IPS DF 6.9 (cell line): ENCODE measurements at regions not wholly inside any gene's neighbourhood (a gene's known extent, or its start where the extent isn't known, plus 50 kb on each side); places are given as distances from the start of the nearest gene placed in this dataset.
"Not testable (repeated sequence)": the region's sequence is repeated elsewhere in the genome, so short reads cannot be mapped to it uniquely, and the experiment has no call there.

Experiments
- DNase-seq: peaks from one replicate; pipeline ENCODE4 v3.0.0-alpha.2; 2013; ENCODE audit warnings: low read depth, low spot score
- H3K27ac ChIP-seq: one replicate; pipeline ENCODE4 v1.5.1; 2013; ENCODE audit warnings: low read length, control low read depth
- H3K27me3 ChIP-seq: 2 replicates; pipeline ENCODE4 v1.6.1; 2013; ENCODE audit warnings: mild to moderate bottlenecking, low read length; ENCODE audit not compliant: control insufficient read depth, insufficient read depth
- H3K36me3 ChIP-seq: 2 replicates; pipeline ENCODE4 v1.6.1; 2013; ENCODE audit warnings: low read length; ENCODE audit not compliant: control insufficient read depth, insufficient read depth
- H3K4me1 ChIP-seq: 2 replicates; pipeline ENCODE4 v1.6.1; 2013; ENCODE audit warnings: low read length; ENCODE audit not compliant: control insufficient read depth, insufficient read depth
- H3K4me3 ChIP-seq: 2 replicates; pipeline ENCODE4 v1.5.1; 2013; ENCODE audit warnings: mild to moderate bottlenecking, low read length
- H3K9me3 ChIP-seq: 2 replicates; pipeline ENCODE4 v1.6.1; 2013; ENCODE audit warnings: low read length, inconsistent platforms; ENCODE audit not compliant: control insufficient read depth, insufficient read depth
- WGBS: extraction: QIAGEN DNeasy Blood & Tissue Kit; methylation state at CpG from one replicate; pipeline ENCODE4 v1.1.7; 2013; ENCODE audit warnings: mixed read lengths, missing lambda C conversion rate; ENCODE audit not compliant: insufficient read length, insufficient coverage; 5-methylcytosine and 5-hydroxymethylcytosine counted together

GRCh38 chr12:54799966-54800365, 54.4 kb upstream of the MUCL1 start:
- DNase-seq, H3K27ac ChIP-seq, H3K4me1 ChIP-seq, H3K4me3 ChIP-seq, H3K27me3 ChIP-seq, H3K36me3 ChIP-seq, H3K9me3 ChIP-seq: not testable (repeated sequence)
- WGBS, result no CpG with 5 or more reads among the region's 3 CpGs

- WGBS, result no CpG with 5 or more reads among the region's 1 CpG
- Histone ChIP-seq H3K9me3 (no peaks in the 10 kb centered on the region), H3K27me3 (no peaks in the 10 kb centered on the region; the same call in 1 of the 2 replicates), H3K4me1 (no peaks in the 10 kb centered on the region), H3K4me3 (no peak overlapping the region), H3K27ac (no peak overlapping the region), H3K36me3 (no peaks in the 10 kb centered on the region)
- DNase-seq, result no peak
These were observed 55.7 kb upstream of the MUCL1 start for GRCh38 chr12:54798651-54799050.

GRCh38 chr12:54796991-54797390, 57.3 kb upstream of the MUCL1 start:
- no peak overlapping the region for H3K4me3 ChIP-seq
- H3K27ac ChIP-seq, result no peak overlapping the region
- no peak for DNase-seq
- H3K36me3 ChIP-seq, result no peaks in the 10 kb centered on the region
- H3K27me3 ChIP-seq, result no peaks in the 10 kb centered on the region; the same call in 1 of the 2 replicates
- no peaks in the 10 kb centered on the region for H3K9me3 ChIP-seq
- no CpG with 5 or more reads among the region's 2 CpGs for WGBS
- no peaks in the 10 kb centered on the region for H3K4me1 ChIP-seq

GRCh38 chr12:54795644-54796043, 58.7 kb upstream of the MUCL1 start:
- no peaks in the 10 kb centered on the region for H3K9me3 ChIP-seq
- H3K27me3 ChIP-seq, result no peaks in the 10 kb centered on the region; the same call in 1 of the 2 replicates
- DNase-seq, result no peak
- no CpG with 5 or more reads among the region's 6 CpGs for WGBS
- H3K4me1 ChIP-seq, result no peaks in the 10 kb centered on the region
- H3K4me3 ChIP-seq, result no peak overlapping the region
- no peak overlapping the region for H3K27ac ChIP-seq
- no peaks in the 10 kb centered on the region for H3K36me3 ChIP-seq

GRCh38 chr12:54786081-54786480, 68.2 kb upstream of the MUCL1 start:
- H3K9me3 ChIP-seq, result no peaks in the 10 kb centered on the region
- no CpG with 5 or more reads among the region's 5 CpGs for WGBS
- no peaks in the 10 kb centered on the region for H3K36me3 ChIP-seq

GRCh38 chr12:54784115-54784514, 70.2 kb upstream of the MUCL1 start:
- Histone ChIP-seq H3K9me3 (no peaks in the 10 kb centered on the region), H3K27me3 (no peaks in the 10 kb centered on the region), H3K4me3 (no peak overlapping the region), H3K4me1 (no peaks in the 10 kb centered on the region), H3K27ac (no peak overlapping the region), H3K36me3 (no peaks in the 10 kb centered on the region)
- DNase-seq, result no peak

More at GRCh38 chr12:54786081-54786480, 68.2 kb upstream of the MUCL1 start:
- DNase-seq, result no peak
- no peaks in the 10 kb centered on the region for H3K4me1 ChIP-seq
- no peaks in the 10 kb centered on the region for H3K27me3 ChIP-seq
- H3K27ac ChIP-seq, result no peak overlapping the region
- no peak overlapping the region for H3K4me3 ChIP-seq

GRCh38 chr12:54777031-54777430, 77.3 kb upstream of the MUCL1 start:
- no CpG with 5 or more reads among the region's 1 CpG for WGBS

GRCh38 chr12:54773593-54773992, 80.7 kb upstream of the MUCL1 start:
- WGBS, result no CpG with 5 or more reads among the region's 1 CpG
- H3K9me3 ChIP-seq, result no peaks in the 10 kb centered on the region
- no peak overlapping the region for H3K27ac ChIP-seq
- no peak overlapping the region for H3K4me3 ChIP-seq
- H3K4me1 ChIP-seq, result no peaks in the 10 kb centered on the region
- no peaks in the 10 kb centered on the region for H3K27me3 ChIP-seq
- no peak for DNase-seq
- H3K36me3 ChIP-seq, result no peaks in the 10 kb centered on the region

More at GRCh38 chr12:54777031-54777430, 77.3 kb upstream of the MUCL1 start:
- not testable (repeated sequence) for H3K4me1 ChIP-seq, H3K36me3 ChIP-seq, DNase-seq, H3K9me3 ChIP-seq, H3K4me3 ChIP-seq, H3K27me3 ChIP-seq, H3K27ac ChIP-seq

GRCh38 chr12:54765652-54766051, 88.7 kb upstream of the MUCL1 start:
- no peak overlapping the region for H3K27ac ChIP-seq
- no peaks in the 10 kb centered on the region for H3K9me3 ChIP-seq
- DNase-seq, result no peak
- H3K4me3 ChIP-seq, result no peak overlapping the region
- no peaks in the 10 kb centered on the region for H3K27me3 ChIP-seq
- WGBS, result no CpG with 5 or more reads among the region's 1 CpG
- H3K4me1 ChIP-seq, result no peaks in the 10 kb centered on the region
- H3K36me3 ChIP-seq, result no peaks in the 10 kb centered on the region

- no CpG with 5 or more reads among the region's 1 CpG for WGBS
- DNase-seq, result no peak
- Histone ChIP-seq H3K36me3 (no peaks in the 10 kb centered on the region), H3K4me1 (no peaks in the 10 kb centered on the region), H3K9me3 (no peaks in the 10 kb centered on the region), H3K27me3 (no peaks in the 10 kb centered on the region), H3K4me3 (no peak overlapping the region), H3K27ac (no peak overlapping the region)
These were observed 91.9 kb upstream of the MUCL1 start for GRCh38 chr12:54762390-54762789.

GRCh38 chr12:54759751-54760150, 94.6 kb upstream of the MUCL1 start:
- no peaks in the 10 kb centered on the region for H3K27me3 ChIP-seq
- H3K9me3 ChIP-seq, result no peaks in the 10 kb centered on the region
- no peak overlapping the region for H3K4me3 ChIP-seq
- H3K4me1 ChIP-seq, result no peaks in the 10 kb centered on the region
- peak; percentile 50 for DNase-seq
- H3K36me3 ChIP-seq, result no peaks in the 10 kb centered on the region
- no CpG with 5 or more reads among the region's 1 CpG for WGBS
- no peak overlapping the region for H3K27ac ChIP-seq
